CD4-positive, alpha-beta T cell treated with Interferon alpha-2 for 1 hour (primary cell): ENCODE measurements at regions not wholly inside any gene's neighbourhood (a gene's known extent, or its start where the extent isn't known, plus 50 kb on each side); places are given as distances from the start of the nearest gene placed in this dataset.
"Not testable (repeated sequence)": the region's sequence is repeated elsewhere in the genome, so short reads cannot be mapped to it uniquely, and the experiment has no call there.

Source experiments
- DNase-seq, 2 donors: peaks; one replicate each; pipeline ENCODE4 v3.0.0-alpha.2; 2020 to 2022

- DNase-seq, result peak; percentile 1 to 20
Observed at GRCh38 chrX:68994135-68994890, 165.5 kb downstream of the EFNB1 start.

GRCh38 chrX:68992821-68993397, 164.1 kb downstream of the EFNB1 start:
- DNase-seq, result no peak

- no peak for DNase-seq
Observed at GRCh38 chrX:68991691-68992345, 163.0 kb downstream of the EFNB1 start.

- no peak for DNase-seq
Observed at GRCh38 chrX:68990948-68991347, 162.1 kb downstream of the EFNB1 start.

- DNase-seq, result no peak
Observed at GRCh38 chrX:68989865-68990606, 161.2 kb downstream of the EFNB1 start.

- no peak for DNase-seq
Observed at GRCh38 chrX:68989456-68989855, 160.6 kb downstream of the EFNB1 start.

GRCh38 chrX:68988865-68989264, 160.0 kb downstream of the EFNB1 start:
- DNase-seq, result no peak

GRCh38 chrX:68985135-68985755, 156.4 kb downstream of the EFNB1 start:
- DNase-seq, result no peak

GRCh38 chrX:68983004-68983857, 154.4 kb downstream of the EFNB1 start:
- DNase-seq, result no peak

- DNase-seq, result no peak
Observed at GRCh38 chrX:68982476-68982875, 153.7 kb downstream of the EFNB1 start.

- DNase-seq, result no peak
Observed at GRCh38 chrX:68980906-68981616, 152.2 kb downstream of the EFNB1 start.

- no peak for DNase-seq
Observed at GRCh38 chrX:68978655-68979054, 149.8 kb downstream of the EFNB1 start.

GRCh38 chrX:68978255-68978654, 149.4 kb downstream of the EFNB1 start:
- no peak for DNase-seq

GRCh38 chrX:68953331-68953730, 124.5 kb downstream of the EFNB1 start:
- no peak for DNase-seq

GRCh38 chrX:68951942-68952619, 123.3 kb downstream of the EFNB1 start:
- DNase-seq, result not testable (repeated sequence)

GRCh38 chrX:68950937-68951336, 122.1 kb downstream of the EFNB1 start:
- DNase-seq, result no peak

GRCh38 chrX:68947882-68948605, 119.2 kb downstream of the EFNB1 start:
- DNase-seq, result no peak

- no peak for DNase-seq
Observed at GRCh38 chrX:68945603-68946228, 116.9 kb downstream of the EFNB1 start.

GRCh38 chrX:68945081-68945602, 116.3 kb downstream of the EFNB1 start:
- no peak for DNase-seq
